ENCODE measurements at regions not wholly inside any gene's neighbourhood (a gene's known extent, or its start where the extent isn't known, plus 50 kb on each side); places are given as distances from the start of the nearest gene placed in this dataset.

GRCh38 chr5:117431091-117431490 lies 856.5 kb upstream of the SEMA6A start:
- intact Hi-C loops (cut with DNase I): no loop called here
- no peak for DNase-seq
- Histone ChIP-seq H3K9me3 (no peaks in the 10 kb centered on the region), H3K4me3 (no peak overlapping the region), H3K27ac (no peak overlapping the region), H3K36me3 (no peaks in the 10 kb centered on the region), H3K4me1 (no peaks in the 10 kb centered on the region), H3K27me3 (no peaks in the 10 kb centered on the region)
- TF ChIP-seq CTCF (IDR thresholded peaks at IDR 0.05) (no peak), POLR2A (IDR thresholded peaks at IDR 0.05) (no peak)
- 66 to 76% methylated on average over 3 of the region's 3 CpGs for WGBS, 2 donors

DNA sequence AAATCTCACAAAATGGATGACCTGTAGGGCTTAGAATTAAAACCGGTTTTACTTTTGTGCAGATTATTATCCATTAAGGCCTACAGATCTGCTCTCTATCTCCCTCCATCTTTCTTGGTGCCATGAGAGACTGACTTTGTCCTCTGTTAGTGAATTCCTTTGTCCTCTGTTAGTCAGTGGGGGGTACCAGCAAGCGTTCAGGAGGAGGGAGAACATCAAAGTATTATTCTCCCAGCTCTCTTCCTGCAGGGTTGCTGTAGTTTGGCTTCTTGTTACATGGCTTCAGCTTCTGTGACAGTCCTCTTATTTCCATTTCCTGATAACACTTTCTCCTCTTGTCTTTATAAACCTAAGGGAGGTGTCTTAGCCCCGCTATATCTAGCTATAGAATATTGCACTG lies 850.5 kb upstream of the SEMA6A start:
- Histone ChIP-seq H3K27ac (no peak overlapping the region), H3K9me3 (no peaks in the 10 kb centered on the region), H3K4me1 (no peaks in the 10 kb centered on the region), H3K4me3 (no peak overlapping the region), H3K36me3 (no peaks in the 10 kb centered on the region), H3K27me3 (no peaks in the 10 kb centered on the region)
- no peak for DNase-seq
- 61 to 77% methylated on average over 3 of the region's 3 CpGs for WGBS, 2 donors
- intact Hi-C loops (cut with DNase I): no loop called here
- TF ChIP-seq POLR2A (IDR thresholded peaks at IDR 0.05) (no peak), CTCF (IDR thresholded peaks at IDR 0.05) (no peak)

GRCh38 chr5:117424559-117424958 lies 849.9 kb upstream of the SEMA6A start:
- Histone ChIP-seq H3K9me3 (no peaks in the 10 kb centered on the region), H3K36me3 (no peaks in the 10 kb centered on the region), H3K27me3 (no peaks in the 10 kb centered on the region), H3K27ac (no peak overlapping the region), H3K4me1 (no peaks in the 10 kb centered on the region), H3K4me3 (no peak overlapping the region)
- TF ChIP-seq POLR2A (IDR thresholded peaks at IDR 0.05): no peak
- no peak for DNase-seq
- WGBS, 2 donors: 87 to 91% methylated on average over 2 of the region's 2 CpGs
- intact Hi-C loops (cut with DNase I): no loop called here

DNA sequence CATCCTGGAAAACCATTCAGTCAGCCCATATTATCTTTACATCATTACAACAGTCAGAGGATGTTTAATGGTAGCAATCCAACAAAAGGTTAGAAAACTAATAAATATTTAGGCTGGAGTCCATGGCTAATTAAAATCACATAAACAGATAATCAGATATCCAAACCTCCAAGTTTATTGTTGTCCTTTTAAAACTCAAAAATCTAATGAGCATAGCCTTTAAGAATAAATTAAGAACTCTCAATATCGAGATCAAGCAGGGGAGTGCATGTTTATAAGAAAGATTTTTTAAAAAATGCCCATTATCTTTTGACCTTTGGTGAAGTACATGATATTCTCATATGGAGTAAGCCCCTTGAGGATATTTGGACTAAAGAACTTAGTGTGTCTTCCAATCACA lies 842.9 kb upstream of the SEMA6A start:
- H3K4me1 ChIP-seq: no peaks in the 10 kb centered on the region
- no peak overlapping the region for H3K4me3 ChIP-seq
- TF ChIP-seq CTCF (IDR thresholded peaks at IDR 0.05): no peak
- no peak for TF ChIP-seq POLR2A (IDR thresholded peaks at IDR 0.05)
- 47 to 60% methylated on average over 1 of the region's 1 CpG for WGBS, 2 donors
- intact Hi-C loops (cut with DNase I): no loop called here
- H3K27me3 ChIP-seq: no peaks in the 10 kb centered on the region
- no peak for DNase-seq
- no peak overlapping the region for H3K27ac ChIP-seq
- no peaks in the 10 kb centered on the region for H3K9me3 ChIP-seq
- no peaks in the 10 kb centered on the region for H3K36me3 ChIP-seq

DNA sequence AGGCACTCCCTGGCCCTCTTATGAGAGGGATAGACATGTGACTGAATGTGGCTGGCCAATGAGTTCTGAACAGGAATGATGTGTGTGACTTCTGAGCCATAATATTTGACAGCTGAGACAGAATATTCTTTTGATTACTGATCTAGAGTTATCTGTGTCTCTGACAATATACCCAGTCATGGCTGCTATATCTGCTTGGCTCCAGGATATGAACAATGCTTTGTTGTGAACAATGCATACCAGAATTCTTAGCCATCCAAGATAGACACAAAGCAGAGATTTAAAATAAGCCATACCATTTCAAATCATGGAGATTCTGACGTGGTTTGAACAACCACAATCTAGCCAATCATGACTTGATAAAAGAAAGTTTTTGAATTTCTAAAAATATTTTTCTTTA lies 840.3 kb upstream of the SEMA6A start:
- H3K4me1 ChIP-seq: no peaks in the 10 kb centered on the region
- H3K27ac ChIP-seq: no peak overlapping the region
- no peak for TF ChIP-seq POLR2A (IDR thresholded peaks at IDR 0.05)
- TF ChIP-seq CTCF (IDR thresholded peaks at IDR 0.05): no peak
- H3K9me3 ChIP-seq: no peaks in the 10 kb centered on the region
- H3K36me3 ChIP-seq: no peaks in the 10 kb centered on the region
- no peaks in the 10 kb centered on the region for H3K27me3 ChIP-seq
- intact Hi-C loops (cut with DNase I): no loop called here
- H3K4me3 ChIP-seq: no peak overlapping the region
- WGBS, 2 donors: 40 to 45% methylated on average over 1 of the region's 1 CpG
- DNase-seq: no peak

DNA sequence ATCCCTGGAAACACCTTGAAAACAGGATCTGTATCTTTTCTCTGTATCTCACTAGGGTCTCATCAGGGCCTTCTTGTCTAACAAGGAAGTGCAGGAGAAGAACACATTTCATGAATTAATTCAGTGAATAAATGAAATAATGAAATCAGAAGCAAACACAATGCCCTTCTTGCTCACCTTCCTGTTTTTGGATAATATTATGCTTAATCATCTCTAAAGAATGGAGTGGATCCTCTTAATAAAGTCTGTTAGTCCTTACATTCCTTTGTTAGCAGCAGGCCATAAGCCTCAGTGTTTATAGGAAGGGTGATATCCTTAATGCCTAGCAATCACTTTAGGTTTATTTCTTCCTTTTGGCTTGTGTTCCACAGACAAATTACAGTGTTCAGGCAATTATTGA lies 837.1 kb upstream of the SEMA6A start:
- no peak for TF ChIP-seq CTCF (IDR thresholded peaks at IDR 0.05)
- TF ChIP-seq POLR2A (IDR thresholded peaks at IDR 0.05): no peak
- intact Hi-C loops (cut with DNase I): no loop called here
- Histone ChIP-seq H3K36me3 (no peaks in the 10 kb centered on the region), H3K4me3 (no peak overlapping the region), H3K27me3 (no peaks in the 10 kb centered on the region), H3K9me3 (no peaks in the 10 kb centered on the region), H3K27ac (no peak overlapping the region), H3K4me1 (no peaks in the 10 kb centered on the region)
- no peak for DNase-seq
